MM.1S (cell line): ENCODE measurements at regions not wholly inside any gene's neighbourhood (a gene's known extent, or its start where the extent isn't known, plus 50 kb on each side); places are given as distances from the start of the nearest gene placed in this dataset.

ENCODE experiments used
- CTCF ChIP-seq: fragments of 300-600 bp; sonication (generic); IDR thresholded peaks from 2 replicates; pipeline ENCODE4 v1.5.1; 2016; ENCODE audit warnings: antibody characterized with exemption, low read length, mixed read lengths
- EZH2phosphoT487 ChIP-seq: fragments of 300-600 bp; sonication (generic); IDR thresholded peaks from 2 replicates; pipeline ENCODE4 v1.6.1; 2018; ENCODE audit warnings: antibody characterized with exemption, low read length

GRCh38 chr1:60141743-60142142 is 68.2 kb upstream of the C1orf87 start:
- TF ChIP-seq CTCF: no peak
- TF ChIP-seq EZH2phosphoT487: no peak
